ENCODE measurements at regions not wholly inside any gene's neighbourhood (a gene's known extent, or its start where the extent isn't known, plus 50 kb on each side); places are given as distances from the start of the nearest gene placed in this dataset.

- Histone ChIP-seq H3K9ac (ENCODE audit: insufficient read length, low read depth) (no peak overlapping the region), H3K9me3 (ENCODE audit: insufficient read depth, low read length) (no peaks in the 10 kb centered on the region), H3K27me3 (ENCODE audit: insufficient read depth, insufficient read length) (no peaks in the 10 kb centered on the region), H3K4me3 (ENCODE audit: insufficient read length, low read depth) (no peak overlapping the region), H3K4me1 (ENCODE audit: insufficient read depth, insufficient read length) (peaks cover 9% of the 10 kb centered on the region), H3K36me3 (ENCODE audit: insufficient read depth, insufficient read length, low read length) (no peaks in the 10 kb centered on the region)
- no peak for DNase-seq (ENCODE audit: low read depth, low spot score)
- TF ChIP-seq SUZ12 (IDR thresholded peaks at IDR 0.05; ENCODE audit: extremely low read depth, insufficient read depth, insufficient read length): no peak
- TF ChIP-seq YY1 (IDR thresholded peaks at IDR 0.05; ENCODE audit: insufficient read depth, insufficient read length): no peak
- TF ChIP-seq ZNF274 (IDR thresholded peaks at IDR 0.05; ENCODE audit: low read depth, low read length): no peak
These were observed 271.7 kb upstream of the C1orf174 start for GRCh38 chr1:4171480-4172450.

- Histone ChIP-seq H3K9ac (ENCODE audit: insufficient read length, low read depth) (no peak overlapping the region), H3K27me3 (ENCODE audit: insufficient read depth, insufficient read length) (no peaks in the 10 kb centered on the region), H3K4me1 (ENCODE audit: insufficient read depth, insufficient read length) (peaks cover 16% of the 10 kb centered on the region), H3K9me3 (ENCODE audit: insufficient read depth, low read length) (no peaks in the 10 kb centered on the region), H3K4me3 (ENCODE audit: insufficient read length, low read depth) (no peak overlapping the region), H3K36me3 (ENCODE audit: insufficient read depth, insufficient read length, low read length) (no peaks in the 10 kb centered on the region)
- DNase-seq (ENCODE audit: low read depth, low spot score): no peak
- TF ChIP-seq ZNF274 (IDR thresholded peaks at IDR 0.05; ENCODE audit: low read depth, low read length) (no peak), YY1 (IDR thresholded peaks at IDR 0.05; ENCODE audit: insufficient read depth, insufficient read length) (no peak)
These were observed 272.9 kb upstream of the C1orf174 start for GRCh38 chr1:4172644-4173599.

- Histone ChIP-seq H3K4me1 (ENCODE audit: insufficient read depth, insufficient read length) (peaks cover 16% of the 10 kb centered on the region), H3K4me3 (ENCODE audit: insufficient read length, low read depth) (no peak overlapping the region), H3K9ac (ENCODE audit: insufficient read length, low read depth) (no peak overlapping the region), H3K9me3 (ENCODE audit: insufficient read depth, low read length) (no peaks in the 10 kb centered on the region), H3K36me3 (ENCODE audit: insufficient read depth, insufficient read length, low read length) (no peaks in the 10 kb centered on the region), H3K27me3 (ENCODE audit: insufficient read depth, insufficient read length) (no peaks in the 10 kb centered on the region)
- TF ChIP-seq ZNF274 (IDR thresholded peaks at IDR 0.05; ENCODE audit: low read depth, low read length) (no peak), YY1 (IDR thresholded peaks at IDR 0.05; ENCODE audit: insufficient read depth, insufficient read length) (no peak), SUZ12 (IDR thresholded peaks at IDR 0.05; ENCODE audit: extremely low read depth, insufficient read depth, insufficient read length) (no peak)
- no peak for DNase-seq (ENCODE audit: low read depth, low spot score)
These were observed 273.7 kb upstream of the C1orf174 start for GRCh38 chr1:4173731-4174130.

GRCh38 chr1:4174291-4175200, 274.5 kb upstream of the C1orf174 start:
- no peaks in the 10 kb centered on the region for H3K27me3 ChIP-seq (ENCODE audit: insufficient read depth, insufficient read length)
- no peak for DNase-seq (ENCODE audit: low read depth, low spot score)
- H3K9ac ChIP-seq (ENCODE audit: insufficient read length, low read depth): no peak overlapping the region
- no peaks in the 10 kb centered on the region for H3K36me3 ChIP-seq (ENCODE audit: insufficient read depth, insufficient read length, low read length)
- no peaks in the 10 kb centered on the region for H3K9me3 ChIP-seq (ENCODE audit: insufficient read depth, low read length)
- no peak overlapping the region for H3K4me3 ChIP-seq (ENCODE audit: insufficient read length, low read depth)
- H3K4me1 ChIP-seq (ENCODE audit: insufficient read depth, insufficient read length): peaks cover 16% of the 10 kb centered on the region
- TF ChIP-seq ZNF274 (IDR thresholded peaks at IDR 0.05; ENCODE audit: low read depth, low read length) (no peak), YY1 (IDR thresholded peaks at IDR 0.05; ENCODE audit: insufficient read depth, insufficient read length) (no peak), SUZ12 (IDR thresholded peaks at IDR 0.05; ENCODE audit: extremely low read depth, insufficient read depth, insufficient read length) (no peak)

GRCh38 chr1:4175566-4176405, 275.7 kb upstream of the C1orf174 start:
- H3K4me1 ChIP-seq (ENCODE audit: insufficient read depth, insufficient read length): peaks cover 16% of the 10 kb centered on the region

GRCh38 chr1:4176841-4177240, 276.8 kb upstream of the C1orf174 start:
- TF ChIP-seq SUZ12 (IDR thresholded peaks at IDR 0.05; ENCODE audit: extremely low read depth, insufficient read depth, insufficient read length): no peak
- TF ChIP-seq ZNF274 (IDR thresholded peaks at IDR 0.05; ENCODE audit: low read depth, low read length): no peak
- no peak for TF ChIP-seq YY1 (IDR thresholded peaks at IDR 0.05; ENCODE audit: insufficient read depth, insufficient read length)
- Histone ChIP-seq H3K36me3 (ENCODE audit: insufficient read depth, insufficient read length, low read length) (no peaks in the 10 kb centered on the region), H3K9ac (ENCODE audit: insufficient read length, low read depth) (no peak overlapping the region), H3K4me3 (ENCODE audit: insufficient read length, low read depth) (no peak overlapping the region), H3K27me3 (ENCODE audit: insufficient read depth, insufficient read length) (no peaks in the 10 kb centered on the region), H3K9me3 (ENCODE audit: insufficient read depth, low read length) (no peaks in the 10 kb centered on the region), H3K4me1 (ENCODE audit: insufficient read depth, insufficient read length) (peaks cover 16% of the 10 kb centered on the region)
- no peak for DNase-seq (ENCODE audit: low read depth, low spot score)

More at GRCh38 chr1:4175566-4176405, 275.7 kb upstream of the C1orf174 start:
- TF ChIP-seq YY1 (IDR thresholded peaks at IDR 0.05; ENCODE audit: insufficient read depth, insufficient read length): no peak
- TF ChIP-seq ZNF274 (IDR thresholded peaks at IDR 0.05; ENCODE audit: low read depth, low read length): no peak
- TF ChIP-seq SUZ12 (IDR thresholded peaks at IDR 0.05; ENCODE audit: extremely low read depth, insufficient read depth, insufficient read length): no peak
- no peaks in the 10 kb centered on the region for H3K36me3 ChIP-seq (ENCODE audit: insufficient read depth, insufficient read length, low read length)
- H3K9me3 ChIP-seq (ENCODE audit: insufficient read depth, low read length): no peaks in the 10 kb centered on the region
- DNase-seq (ENCODE audit: low read depth, low spot score): peak; percentile 42
- no peak overlapping the region for H3K9ac ChIP-seq (ENCODE audit: insufficient read length, low read depth)
- H3K27me3 ChIP-seq (ENCODE audit: insufficient read depth, insufficient read length): no peaks in the 10 kb centered on the region
- no peak overlapping the region for H3K4me3 ChIP-seq (ENCODE audit: insufficient read length, low read depth)

All from NT2/D1 (cell line).